ENCODE measurements at regions not wholly inside any gene's neighbourhood (a gene's known extent, or its start where the extent isn't known, plus 50 kb on each side); places are given as distances from the start of the nearest gene placed in this dataset.

DNA sequence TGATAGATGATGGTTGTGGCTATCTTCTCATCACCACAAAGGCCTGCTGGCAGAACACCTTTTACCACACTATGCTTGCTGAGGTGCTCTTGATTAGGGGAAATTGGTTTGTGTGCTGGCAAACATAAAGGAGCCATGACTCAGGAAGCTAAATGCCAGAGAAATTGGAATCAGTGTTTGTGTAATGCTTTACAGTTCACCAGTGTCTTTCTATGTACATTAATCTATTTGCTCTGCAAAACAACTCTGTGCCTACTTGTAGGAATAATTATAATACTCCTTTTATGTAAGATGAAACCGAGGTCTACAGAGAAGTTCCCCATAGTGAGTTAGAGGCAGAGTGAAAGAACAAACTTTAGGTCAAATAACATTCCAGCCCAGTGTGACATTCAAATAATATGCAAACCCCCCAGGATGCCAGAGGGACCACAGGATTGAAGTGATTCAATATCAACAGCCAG, 390.5 kb upstream of the HTR2A start:
- TF ChIP-seq, protein P1, sequence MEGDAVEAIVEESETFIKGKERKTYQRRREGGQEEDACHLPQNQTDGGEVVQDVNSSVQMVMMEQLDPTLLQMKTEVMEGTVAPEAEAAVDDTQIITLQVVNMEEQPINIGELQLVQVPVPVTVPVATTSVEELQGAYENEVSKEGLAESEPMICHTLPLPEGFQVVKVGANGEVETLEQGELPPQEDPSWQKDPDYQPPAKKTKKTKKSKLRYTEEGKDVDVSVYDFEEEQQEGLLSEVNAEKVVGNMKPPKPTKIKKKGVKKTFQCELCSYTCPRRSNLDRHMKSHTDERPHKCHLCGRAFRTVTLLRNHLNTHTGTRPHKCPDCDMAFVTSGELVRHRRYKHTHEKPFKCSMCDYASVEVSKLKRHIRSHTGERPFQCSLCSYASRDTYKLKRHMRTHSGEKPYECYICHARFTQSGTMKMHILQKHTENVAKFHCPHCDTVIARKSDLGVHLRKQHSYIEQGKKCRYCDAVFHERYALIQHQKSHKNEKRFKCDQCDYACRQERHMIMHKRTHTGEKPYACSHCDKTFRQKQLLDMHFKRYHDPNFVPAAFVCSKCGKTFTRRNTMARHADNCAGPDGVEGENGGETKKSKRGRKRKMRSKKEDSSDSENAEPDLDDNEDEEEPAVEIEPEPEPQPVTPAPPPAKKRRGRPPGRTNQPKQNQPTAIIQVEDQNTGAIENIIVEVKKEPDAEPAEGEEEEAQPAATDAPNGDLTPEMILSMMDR (IDR thresholded peaks at IDR 0.05) = no peak
- TF ChIP-seq POLR2AphosphoS5 (IDR thresholded peaks at IDR 0.05; ENCODE audit: insufficient read depth in 1 of 2, low read depth in 1 of 2) (no peak), POLR2A (IDR thresholded peaks at IDR 0.05) (no peak)

Measured in vagina (tissue), 2 donors.